Kidney capillary endothelial cell (primary cell): ENCODE measurements at regions not wholly inside any gene's neighbourhood (a gene's known extent, or its start where the extent isn't known, plus 50 kb on each side); places are given as distances from the start of the nearest gene placed in this dataset.
A peak's percentile ranks its signal among the peaks of the same experiment; 100 is the strongest.
"Not testable (repeated sequence)": the region's sequence is repeated elsewhere in the genome, so short reads cannot be mapped to it uniquely, and the experiment has no call there.

ENCODE experiments used
- DNase-seq: peaks from one replicate; pipeline ENCODE4 v3.0.0-alpha.2; 2018; ENCODE audit warnings: low spot score

DNA sequence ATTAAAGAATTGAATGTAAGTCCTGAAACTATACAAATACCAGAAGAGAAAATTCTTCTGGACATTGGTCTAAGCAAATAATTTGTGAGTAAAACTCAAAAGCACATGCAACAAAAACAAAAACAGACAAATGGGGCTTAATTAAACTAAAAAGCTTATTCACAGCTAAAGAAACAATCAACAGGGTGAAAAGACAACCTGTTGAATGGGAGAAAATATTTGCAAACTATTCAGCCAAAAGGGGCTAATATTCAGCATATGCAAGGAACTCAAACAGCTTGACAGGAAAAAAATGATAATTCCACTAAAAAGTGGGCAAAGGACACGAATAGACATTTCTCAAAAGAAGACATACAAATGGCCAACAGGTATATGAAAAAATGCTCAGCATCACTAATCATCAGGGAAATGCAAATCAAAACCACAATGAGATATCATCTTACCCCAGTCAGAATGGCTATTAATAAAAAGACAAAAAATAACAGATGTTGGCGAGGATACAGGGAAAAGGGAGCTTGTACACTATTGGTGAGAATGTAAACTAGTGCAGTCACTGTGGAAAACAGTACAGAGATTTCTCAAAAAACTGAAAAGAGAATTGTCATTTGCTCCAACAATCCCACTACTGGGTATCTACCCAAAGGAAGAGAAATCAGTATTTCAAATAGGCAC lies 177.5 kb upstream of the RTL1 start:
- no peak for DNase-seq

DNA sequence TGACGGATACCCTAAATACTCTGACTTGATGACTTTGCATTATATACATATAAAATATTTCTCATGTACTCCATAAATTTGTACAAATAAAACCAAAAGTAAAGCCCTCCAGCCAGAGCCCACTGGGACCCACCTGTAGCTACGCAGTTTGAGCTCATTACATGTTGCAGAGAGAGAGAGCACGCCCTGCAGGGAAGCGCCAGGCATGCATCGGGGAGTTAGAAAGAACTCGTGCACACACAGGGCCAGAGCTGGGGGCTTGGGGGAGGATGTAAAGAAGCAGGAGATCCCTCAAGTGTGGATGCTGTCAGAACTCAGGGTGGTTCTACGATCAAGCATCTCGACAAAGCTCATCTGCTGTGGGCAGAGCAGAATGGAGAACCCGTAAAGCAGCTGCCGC lies 178.5 kb upstream of the RTL1 start:
- no peak for DNase-seq

DNA sequence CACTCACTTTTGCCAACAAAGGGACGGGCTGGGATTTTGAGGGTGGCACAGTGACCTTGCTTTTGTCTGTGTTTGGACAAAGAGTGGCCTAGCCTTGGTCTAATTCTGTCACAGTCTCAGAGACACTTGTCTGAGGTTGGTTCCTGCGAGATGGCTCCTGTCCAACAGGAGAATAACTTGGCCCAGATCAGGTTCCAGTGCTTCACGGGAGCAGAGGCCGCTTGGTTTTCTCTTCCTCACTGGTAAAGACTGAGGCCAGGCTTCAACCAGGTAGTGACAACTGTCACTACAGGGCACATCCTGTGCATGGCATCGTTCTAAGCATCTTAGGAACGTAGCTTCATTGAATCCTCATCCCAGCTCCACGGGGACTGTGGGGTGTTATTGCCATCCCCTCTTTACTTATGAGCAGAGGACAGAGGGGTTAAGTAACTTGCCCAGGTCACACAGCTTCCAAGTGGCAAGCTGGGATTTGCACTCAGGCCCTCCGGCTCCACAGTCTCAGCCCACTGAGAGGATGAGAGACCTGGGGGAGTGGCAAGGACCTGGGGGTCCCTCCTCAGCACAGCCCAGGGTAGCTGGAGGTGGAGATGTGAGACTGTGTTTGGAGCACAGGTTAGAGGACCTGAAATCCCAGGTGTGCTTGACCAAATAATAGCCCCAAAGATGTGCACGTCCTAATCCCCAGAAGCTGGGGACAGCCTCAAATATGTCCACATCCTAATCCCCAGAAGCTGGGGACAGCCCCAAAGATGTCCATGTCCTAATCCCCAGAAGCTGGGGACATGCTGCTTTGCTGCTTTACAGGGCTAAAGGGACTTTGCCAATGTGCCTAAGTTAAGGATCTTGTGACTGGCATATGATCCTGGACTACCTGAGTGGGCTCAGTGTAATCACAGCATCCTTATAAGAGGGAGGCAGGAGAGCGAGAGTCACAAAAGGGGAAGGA lies 179.2 kb upstream of the RTL1 start:
- DNase-seq = no peak

DNA sequence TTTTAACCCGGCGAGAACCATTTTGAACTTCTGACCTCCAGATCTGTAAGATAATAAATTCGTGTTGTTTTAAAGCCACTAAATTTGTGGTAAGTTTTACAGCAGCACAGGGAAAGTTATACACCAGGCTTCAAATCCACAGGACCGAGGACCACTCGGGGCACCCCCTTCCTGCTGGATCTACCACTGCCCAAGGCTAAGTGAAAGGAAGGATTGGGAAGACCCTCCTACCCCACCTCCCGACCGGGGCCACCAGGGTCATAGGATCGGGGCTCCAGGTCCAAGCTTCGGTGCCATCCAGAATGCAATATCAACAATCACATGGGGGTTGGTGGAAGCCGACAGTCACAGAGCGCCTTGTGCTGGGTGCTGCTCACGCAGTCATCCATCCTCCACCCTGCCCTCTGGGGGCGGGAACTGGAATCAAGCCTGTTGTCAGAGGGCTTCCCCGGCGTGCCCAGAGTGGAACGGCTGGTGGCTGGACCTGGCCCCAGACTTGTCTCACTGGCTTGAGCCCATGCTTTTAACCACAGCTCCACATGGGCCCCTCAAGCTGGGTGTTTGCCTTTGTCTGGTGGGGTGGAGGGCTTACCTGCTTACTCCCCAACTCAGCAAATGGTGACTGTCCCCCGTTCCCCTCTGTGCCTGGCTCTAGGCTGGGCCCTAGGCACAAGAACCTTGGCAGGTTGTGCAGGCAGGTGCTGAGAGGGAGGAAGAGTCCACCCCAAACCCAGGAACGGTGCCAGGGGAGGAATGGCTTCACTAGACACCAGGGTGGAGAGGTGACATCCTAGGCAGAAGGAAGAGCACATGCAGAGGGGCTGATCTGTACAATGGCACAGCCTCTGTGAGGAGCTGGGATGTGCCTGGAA lies 180.3 kb upstream of the RTL1 start:
- no peak for DNase-seq

DNA sequence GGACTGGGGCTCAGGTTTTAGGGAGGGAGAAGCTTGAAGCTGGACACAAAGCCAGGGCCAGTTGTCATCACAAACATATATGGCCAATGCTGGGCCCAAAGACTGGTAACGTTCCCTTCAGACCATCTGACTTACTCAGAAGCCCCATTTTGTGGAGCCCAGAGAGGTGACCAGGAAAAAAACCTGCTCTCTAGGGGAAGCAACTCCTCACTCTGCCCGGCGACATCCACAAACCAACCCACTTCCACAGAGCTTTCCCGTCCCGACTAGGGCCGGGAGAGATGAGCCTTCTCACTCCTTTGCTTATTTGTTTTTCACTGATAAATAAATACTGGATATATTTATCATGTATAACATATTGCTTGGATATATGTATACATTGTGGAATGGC lies 180.9 kb upstream of the RTL1 start:
- no peak for DNase-seq

DNA sequence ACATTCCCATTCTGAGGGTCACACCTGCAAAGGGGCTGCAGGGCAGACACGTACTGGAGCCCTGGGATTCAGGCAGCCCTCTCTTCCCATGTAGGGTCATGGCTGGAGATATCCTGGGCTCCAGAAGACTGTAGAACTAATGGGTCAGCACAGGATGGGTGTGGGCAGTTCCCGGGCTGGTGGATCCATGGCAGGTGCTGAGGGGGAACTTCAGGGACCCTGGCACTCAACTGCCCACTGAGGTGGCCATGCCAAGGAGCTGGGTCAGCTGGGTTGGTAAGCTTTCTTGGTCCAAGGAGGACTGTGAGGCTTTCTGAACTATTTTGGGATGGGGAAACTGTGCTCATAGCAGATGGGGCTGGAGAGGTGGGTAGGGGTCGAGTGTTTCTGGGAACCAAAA lies 183.4 kb upstream of the RTL1 start:
- no peak for DNase-seq

DNA sequence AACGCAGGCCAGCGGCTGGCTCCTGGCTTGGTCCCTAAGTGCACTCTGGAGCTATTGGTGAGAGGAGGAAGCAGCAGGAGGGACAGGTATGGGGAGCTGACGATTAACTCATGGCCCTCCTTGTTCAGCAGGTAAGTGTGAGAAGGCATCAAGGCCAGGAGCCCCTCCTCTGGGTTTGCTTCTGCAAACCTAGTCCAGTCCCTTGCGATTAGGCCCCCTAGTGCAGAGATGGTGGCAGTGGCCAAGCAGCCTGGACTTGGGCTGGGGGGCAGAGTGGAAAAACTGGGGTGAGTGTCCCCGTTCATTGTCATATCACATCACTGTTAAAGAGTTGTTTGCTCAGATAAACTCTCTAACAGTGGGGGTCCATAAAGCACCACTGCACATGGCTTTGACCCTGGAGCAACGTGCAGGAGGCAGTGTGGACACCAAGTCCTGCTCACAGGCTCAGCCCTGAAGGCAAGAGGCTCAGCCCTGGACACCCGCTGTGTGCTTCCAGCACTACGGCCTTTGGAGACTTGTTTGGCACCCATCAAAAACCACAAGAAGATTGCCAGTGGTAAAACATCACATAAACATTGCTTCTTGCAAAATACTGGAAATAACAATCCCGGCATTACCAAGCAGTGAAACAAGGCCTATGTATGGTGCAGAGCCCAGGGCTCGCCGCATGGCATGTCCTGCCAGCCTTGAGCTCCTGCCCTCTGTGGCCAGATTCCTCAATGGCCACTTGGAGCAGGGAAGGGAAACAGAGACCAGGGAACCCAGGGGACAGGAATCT lies 184.3 kb upstream of the RTL1 start:
- DNase-seq = no peak

DNA sequence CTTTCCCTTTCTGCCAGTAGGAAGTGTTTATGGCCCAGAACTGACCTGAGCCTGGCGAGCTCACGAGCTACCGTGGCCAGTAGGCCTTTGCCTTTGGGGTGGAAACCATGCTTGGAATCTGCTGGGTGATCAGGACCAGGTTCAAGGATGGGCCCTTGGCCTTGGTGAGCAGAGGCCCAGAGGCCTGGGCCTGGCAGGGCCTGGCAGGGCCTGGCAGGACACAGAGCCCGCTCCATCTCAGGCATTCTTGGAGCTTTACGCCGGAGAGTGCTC lies 184.8 kb upstream of the RTL1 start:
- DNase-seq = no peak

DNA sequence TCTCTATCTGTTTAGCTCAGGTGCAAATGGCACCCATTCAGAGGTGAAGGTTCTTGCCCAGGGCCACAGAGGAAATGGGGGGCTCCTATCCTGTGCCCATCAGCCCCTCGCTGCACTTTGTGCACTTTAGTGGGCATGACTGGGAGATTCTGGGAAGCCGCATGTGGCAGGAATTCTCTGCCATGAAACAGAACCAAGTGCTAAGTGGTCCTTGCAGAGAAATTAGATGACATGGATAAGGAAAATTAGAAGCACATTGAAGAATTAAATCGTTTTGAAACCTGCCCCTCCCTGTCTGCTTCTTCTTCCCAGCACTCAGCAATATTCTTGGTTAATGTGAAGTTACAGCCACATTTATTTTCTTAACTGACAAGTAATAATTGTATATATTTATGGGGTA lies 185.2 kb upstream of the RTL1 start:
- DNase-seq = no peak

DNA sequence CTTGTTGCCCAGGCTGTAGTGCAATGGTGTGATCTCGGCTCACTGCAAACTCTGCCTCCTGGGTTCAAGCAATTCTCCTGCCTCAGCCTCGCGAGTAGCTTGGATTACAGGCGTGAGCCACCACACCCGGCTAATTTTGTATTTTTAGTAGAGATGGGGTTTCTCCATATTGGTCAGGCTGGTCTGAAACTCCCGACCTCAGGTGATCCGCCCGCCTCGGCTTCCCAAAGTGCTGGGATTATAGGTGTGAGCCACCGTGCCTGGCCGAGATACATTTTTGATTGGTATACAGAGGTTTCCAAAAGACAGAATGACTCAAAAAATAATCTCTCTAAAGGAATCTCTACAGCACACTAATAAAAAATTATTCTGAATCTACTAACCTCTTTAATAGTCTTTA lies 187.0 kb upstream of the RTL1 start:
- not testable (repeated sequence) for DNase-seq

DNA sequence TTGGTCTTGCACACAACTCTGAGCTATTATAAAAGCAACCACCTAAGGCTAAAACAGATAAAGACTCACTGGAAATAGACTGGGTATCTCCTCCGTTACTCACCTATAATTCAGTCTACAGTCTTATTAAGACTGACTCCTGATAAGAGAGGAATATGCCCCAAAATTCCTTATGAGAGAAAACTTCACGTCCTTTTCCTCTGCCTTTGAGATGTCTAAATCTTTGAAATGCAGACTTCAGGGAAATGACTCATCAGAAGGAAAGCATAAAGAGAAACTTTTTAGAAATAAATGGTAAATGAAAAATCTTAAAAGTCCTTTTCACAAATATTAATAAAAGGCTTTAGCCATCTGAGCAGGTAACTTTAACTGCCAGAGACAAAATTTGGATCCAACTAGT lies 187.5 kb upstream of the RTL1 start:
- DNase-seq = peak; percentile 19

DNA sequence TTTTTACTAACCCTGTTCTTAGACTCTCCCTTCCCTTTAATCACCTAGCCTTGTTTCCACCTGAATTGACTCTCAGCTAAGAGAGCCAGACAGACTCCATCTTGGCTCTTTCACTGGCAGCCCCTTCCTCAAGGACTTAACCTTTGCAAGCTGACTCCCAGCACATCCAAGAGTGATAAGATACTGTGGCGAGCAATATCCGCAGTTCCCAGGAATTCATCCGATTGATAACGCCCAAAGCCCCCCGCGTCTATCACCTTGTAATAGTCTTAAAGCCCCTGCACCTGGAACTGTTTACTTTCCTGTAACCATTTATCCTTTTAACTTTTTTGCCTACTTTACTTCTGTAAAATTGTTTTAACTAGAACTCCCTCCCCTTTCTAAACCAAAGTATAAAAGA lies 191.4 kb upstream of the RTL1 start:
- not testable (repeated sequence) for DNase-seq

DNA sequence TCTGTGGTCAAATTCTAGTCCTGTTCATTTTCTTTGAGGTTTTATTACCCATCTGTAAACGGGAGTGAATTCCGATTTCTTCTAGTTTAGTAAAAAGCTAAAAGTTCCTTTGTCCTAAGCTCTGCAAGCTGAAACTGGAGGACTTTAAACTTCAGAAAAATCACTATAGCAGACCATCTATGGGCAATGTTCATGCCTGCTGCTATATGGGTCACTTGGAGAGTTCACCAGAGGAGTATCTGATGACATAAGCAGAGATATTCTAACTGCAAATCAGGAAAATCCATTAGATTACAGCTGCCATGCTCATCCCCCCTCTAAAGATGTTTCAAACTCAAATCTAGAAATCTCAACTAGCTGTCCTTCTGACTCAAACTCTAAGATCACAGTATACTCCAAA lies 193.0 kb upstream of the RTL1 start:
- DNase-seq = no peak

DNA sequence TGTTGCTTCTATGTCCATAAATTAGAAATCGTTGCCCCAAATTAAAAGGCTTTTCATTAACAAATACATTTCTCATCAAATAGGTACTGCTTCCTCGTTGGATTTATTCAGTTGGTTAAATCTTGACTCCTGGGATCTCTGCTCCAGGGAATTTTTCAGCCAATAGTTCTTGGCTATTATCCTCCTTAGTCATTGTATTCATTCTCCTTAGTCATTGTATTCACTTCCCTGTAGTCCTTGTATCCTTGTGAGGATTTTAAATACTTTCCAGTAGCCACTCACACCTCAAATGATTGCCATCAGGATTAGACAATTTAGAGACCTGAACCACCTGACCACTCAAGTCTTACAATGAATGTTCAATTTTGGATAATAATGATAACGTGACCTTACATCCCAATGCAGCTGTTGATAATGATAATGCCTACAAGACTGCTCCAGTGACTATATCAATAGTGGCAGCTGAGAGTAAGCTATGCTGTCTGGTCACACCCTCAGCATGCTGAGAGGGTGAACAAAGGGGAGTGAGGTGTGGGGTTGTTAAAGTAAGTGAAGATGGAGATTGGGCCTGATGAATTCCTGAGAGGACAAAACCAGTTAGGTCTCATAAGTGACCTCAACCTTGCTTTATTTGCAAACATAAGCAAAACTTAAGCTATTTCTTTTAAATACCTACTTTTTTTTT lies 193.7 kb upstream of the RTL1 start:
- DNase-seq = peak; percentile 40

DNA sequence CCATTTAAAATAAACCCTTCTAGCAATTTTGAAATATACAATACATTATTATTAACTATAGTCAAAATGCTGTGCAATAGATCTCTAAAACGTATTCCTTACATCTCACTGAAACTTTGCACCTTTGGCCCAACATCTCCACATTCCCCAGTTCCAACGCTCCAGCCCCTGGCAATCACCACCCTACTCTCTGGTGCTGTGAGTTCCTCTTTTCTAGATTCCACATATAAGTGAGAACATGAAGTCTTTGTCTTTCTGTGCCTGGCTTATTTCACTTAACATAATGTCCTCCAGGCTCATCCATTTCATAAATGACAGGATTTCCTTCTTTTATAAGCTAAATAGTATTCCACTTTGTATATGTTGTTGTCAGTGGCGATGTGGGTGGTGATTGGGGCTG lies 194.7 kb upstream of the RTL1 start:
- DNase-seq = no peak

DNA sequence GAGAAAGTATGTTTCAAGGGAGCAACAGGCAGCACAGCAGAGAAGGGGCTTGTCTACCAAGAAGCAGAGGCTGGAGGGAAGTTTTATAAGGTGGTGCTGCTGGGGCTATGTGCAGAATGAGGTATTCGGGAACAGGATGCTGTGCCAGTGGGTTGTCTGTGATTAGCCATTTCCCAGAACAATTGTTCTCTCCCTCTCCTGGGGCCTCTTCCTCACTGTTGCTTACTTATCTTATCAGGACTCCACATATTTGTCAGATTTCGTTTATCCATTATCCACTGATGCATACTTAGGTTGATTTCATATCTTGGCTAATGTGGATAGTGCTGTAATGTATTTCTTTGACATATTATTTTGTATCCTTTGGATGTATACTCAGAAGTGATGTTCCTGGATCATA lies 195.1 kb upstream of the RTL1 start:
- peak; percentile 55 for DNase-seq

DNA sequence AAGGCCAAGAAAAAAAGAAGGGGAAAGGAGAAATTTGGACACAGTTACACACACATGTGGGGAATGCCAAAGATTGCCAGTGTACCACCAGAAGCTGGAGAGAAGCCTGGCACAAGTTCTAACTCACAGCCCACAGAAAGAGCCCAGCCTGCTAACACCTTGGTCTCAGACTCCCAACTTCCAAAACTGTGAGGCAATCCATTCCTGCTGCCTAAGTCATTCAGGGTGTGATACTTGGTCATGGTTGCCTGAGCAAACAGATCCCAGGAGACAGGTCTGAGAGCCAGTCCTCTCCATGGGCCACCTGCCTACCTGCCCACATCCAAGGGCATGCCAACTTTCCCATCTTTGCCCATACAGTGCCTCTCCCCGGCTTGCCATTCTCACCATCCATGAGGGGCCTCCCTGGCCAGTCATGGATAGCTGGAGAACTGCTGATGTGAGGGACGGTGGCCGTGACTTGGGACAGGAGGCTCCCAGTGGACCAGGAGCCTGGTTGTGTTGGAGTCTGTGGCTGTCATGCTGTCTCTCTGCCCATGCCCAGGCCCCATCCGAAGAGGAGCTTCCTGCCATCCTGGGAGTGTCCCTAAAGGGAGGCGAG lies 198.0 kb upstream of the RTL1 start:
- no peak for DNase-seq

DNA sequence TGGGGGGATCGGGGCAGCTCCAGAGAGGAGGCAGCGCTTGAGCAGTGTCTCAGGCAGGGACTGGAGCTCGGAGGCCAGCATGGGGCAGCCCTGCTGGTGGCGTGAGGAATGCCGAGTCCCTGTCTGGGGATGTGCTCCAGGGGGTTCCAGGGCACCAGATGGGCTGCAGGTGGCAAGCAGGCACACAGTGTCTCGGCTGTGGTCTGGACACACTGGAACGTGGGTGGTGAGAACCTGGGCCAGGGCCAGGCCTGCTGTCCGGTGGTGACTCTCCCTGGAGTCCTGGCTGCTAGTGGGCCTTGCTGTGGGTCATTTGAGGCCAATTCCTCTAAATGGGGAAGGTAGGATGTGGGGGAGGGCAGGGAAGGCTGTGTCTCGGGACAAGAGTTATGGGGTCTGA lies 199.4 kb upstream of the RTL1 start:
- DNase-seq = no peak

DNA sequence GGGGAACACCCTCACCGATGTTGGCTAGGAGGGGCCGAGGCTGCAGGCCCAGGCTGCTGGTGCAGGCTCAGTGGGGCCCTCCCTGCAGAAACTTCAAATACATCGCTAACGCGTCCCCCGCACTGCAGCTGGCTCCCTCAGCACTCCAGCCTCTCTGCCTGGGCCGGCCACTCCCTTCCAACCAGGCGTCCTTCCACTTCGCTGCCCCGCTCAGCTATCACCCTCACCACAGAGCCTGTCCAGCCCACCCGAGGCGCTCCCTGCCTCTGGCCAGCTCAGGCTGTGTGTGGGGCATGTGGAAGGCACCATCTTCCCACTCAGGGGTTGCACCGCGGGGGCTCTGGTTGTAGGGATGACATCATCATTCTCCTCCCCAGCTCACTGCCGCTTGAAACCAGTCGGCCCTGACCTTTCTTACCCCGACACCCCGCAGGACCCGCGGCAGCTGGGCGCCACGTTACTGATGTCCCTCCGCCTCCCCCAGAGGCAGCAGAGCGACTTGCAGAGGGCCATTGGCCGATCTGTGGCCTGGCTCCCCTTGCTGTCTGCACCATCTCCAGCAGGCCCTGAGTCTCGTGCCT lies 199.9 kb upstream of the RTL1 start:
- no peak for DNase-seq

DNA sequence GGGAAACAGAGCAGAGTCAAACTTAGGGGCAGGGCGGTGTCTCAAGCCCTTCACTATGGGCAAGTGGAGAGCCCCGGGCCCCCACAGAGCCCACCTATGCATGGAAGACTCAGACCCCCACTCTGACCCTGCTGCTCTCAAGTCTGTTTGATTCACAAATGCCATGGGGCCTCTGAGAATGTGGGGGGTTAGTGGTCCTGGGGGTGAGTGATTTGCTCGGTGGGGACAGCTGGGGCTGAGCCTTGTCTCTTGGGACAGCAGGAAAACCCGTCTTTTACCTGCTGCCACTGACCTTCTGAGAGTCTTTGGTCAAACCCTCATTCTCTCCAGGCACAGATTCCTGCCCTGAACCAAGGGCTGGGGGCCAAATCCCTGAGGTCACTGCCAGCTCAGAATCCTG lies 201.0 kb upstream of the RTL1 start:
- no peak for DNase-seq

DNA sequence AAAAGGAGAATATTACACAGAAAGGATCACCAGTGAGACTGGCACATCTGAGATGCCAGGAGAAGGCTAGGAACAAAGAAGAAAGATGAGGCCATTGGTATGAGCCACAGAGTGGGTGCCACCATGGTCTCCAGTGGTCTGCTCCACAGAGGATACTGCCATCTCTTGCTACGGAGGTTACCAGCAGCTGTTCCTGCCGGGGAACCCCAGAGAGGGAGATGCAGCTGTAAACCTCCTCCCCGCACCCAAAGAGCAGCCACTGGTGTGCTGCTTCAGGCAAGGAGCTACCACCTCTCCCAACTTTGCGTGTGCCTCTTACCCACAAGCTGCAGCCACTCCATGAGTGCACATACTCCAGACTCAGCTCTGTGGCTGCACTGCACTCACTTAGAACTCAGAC lies 201.5 kb upstream of the RTL1 start:
- DNase-seq = no peak
